ENCODE measurements at regions not wholly inside any gene's neighbourhood (a gene's known extent, or its start where the extent isn't known, plus 50 kb on each side); places are given as distances from the start of the nearest gene placed in this dataset.

DNA sequence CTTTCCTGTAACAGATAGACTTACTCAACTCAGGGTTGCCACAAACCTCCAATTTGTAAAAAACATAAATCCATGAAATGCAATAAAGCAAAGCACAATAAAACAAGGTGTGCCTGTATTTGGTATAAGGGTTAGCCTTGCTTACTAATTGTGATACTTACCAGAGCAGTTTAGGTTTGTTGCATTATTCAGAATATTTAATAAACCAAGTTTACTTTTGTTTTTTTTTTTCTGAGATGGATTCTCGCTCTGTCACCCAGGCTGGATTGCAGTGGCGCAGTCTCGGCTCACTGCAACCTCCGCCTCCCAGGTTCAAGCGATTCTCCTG lies 79.6 kb downstream of the SEC61G start:
- TF ChIP-seq TAF1 (IDR thresholded peaks at IDR 0.05; ENCODE audit: low read depth, low read length) (no peak), PHF8 (conservative IDR thresholded peaks at IDR 0.05; ENCODE audit: low read depth, low read length) (no peak), POLR2AphosphoS5 (IDR thresholded peaks at IDR 0.05; ENCODE audit: low read depth, low read length) (no peak), ATF3 (IDR thresholded peaks at IDR 0.05; ENCODE audit: insufficient read depth, low read depth, low read length) (no peak), SIN3A (conservative IDR thresholded peaks at IDR 0.05 in 1 of 2, IDR thresholded peaks at IDR 0.05 in 1 of 2; ENCODE audit: low read depth in 1 of 2, low read length in 2 of 2) (no peak), EP300 (IDR thresholded peaks at IDR 0.05; ENCODE audit: borderline replicate concordance in 1 of 2, low read depth in 2 of 2, low read length in 2 of 2) (no peak), POLR2A (IDR thresholded peaks at IDR 0.05; ENCODE audit: control extremely low read depth in 1 of 2, low read depth in 2 of 2, low read length in 2 of 2) (no peak)
